Liver (tissue), 3 donors: ENCODE measurements at regions not wholly inside any gene's neighbourhood (a gene's known extent, or its start where the extent isn't known, plus 50 kb on each side); places are given as distances from the start of the nearest gene placed in this dataset.

ENCODE experiments used
- FOXA1 ChIP-seq: IDR thresholded peaks from 2 replicates; pipeline ENCODE4 v1.6.1; 2016; ENCODE audit warnings: antibody characterized with exemption
- GABPA ChIP-seq, 2 donors: IDR thresholded peaks in 1 of 2; conservative IDR thresholded peaks in 1 of 2; 2 replicates each; pipeline ENCODE4 v1.6.1; 2016; ENCODE audit warnings: antibody characterized with exemption in 2 of 2, mild to moderate bottlenecking in 1 of 2, moderate library complexity in 1 of 2
- HNF4G ChIP-seq: IDR thresholded peaks from 2 replicates; pipeline ENCODE4 v1.6.1; 2016; ENCODE audit warnings: antibody characterized with exemption
- JUND ChIP-seq, 2 donors: IDR thresholded peaks; 2 replicates each; pipeline ENCODE4 v1.6.1; 2016; ENCODE audit warnings: antibody characterized with exemption in 2 of 2
- TAF1 ChIP-seq: conservative IDR thresholded peaks from 2 replicates; pipeline ENCODE4 v1.6.1; 2016; ENCODE audit warnings: antibody characterized with exemption, mild to moderate bottlenecking
- YY1 ChIP-seq: IDR thresholded peaks from 2 replicates; pipeline ENCODE4 v1.6.1; 2016; ENCODE audit warnings: antibody characterized with exemption, mild to moderate bottlenecking
- TF ChIP-seq, protein P1 (sequence below): fragments of 150-350 bp; IDR thresholded peaks from 2 replicates; pipeline ENCODE4 v1.5.1; 2017; ENCODE audit warnings: improper control_type of control experiment, low read depth, low read length; ENCODE audit not compliant: missing input control
- TF ChIP-seq, protein P2 (sequence below): IDR thresholded peaks from 2 replicates; pipeline ENCODE4 v1.6.1; 2016; ENCODE audit warnings: antibody characterized with exemption, mild to moderate bottlenecking
- donor health status: healthy.
- donor health status: healthy.

DNA sequence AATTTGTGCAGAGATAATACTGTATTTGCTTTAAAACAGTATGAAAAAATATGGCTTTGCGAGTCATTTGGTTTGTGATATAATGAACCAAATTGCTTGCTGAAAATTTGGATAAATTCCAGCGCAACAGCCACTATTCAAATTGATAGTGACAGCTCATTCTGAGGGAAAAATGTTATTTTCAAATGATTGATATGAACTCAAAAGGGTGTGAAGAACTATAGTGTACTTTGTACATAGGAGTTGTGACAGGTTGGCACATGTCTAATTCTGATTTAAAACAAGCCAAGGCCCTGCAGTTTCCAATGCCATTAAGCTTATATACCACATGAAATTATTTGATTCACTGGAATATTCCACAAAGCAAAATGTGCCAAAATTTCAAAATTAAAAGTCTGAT is 1628.9 kb upstream of the AGA start:
- TF ChIP-seq, protein P1, sequence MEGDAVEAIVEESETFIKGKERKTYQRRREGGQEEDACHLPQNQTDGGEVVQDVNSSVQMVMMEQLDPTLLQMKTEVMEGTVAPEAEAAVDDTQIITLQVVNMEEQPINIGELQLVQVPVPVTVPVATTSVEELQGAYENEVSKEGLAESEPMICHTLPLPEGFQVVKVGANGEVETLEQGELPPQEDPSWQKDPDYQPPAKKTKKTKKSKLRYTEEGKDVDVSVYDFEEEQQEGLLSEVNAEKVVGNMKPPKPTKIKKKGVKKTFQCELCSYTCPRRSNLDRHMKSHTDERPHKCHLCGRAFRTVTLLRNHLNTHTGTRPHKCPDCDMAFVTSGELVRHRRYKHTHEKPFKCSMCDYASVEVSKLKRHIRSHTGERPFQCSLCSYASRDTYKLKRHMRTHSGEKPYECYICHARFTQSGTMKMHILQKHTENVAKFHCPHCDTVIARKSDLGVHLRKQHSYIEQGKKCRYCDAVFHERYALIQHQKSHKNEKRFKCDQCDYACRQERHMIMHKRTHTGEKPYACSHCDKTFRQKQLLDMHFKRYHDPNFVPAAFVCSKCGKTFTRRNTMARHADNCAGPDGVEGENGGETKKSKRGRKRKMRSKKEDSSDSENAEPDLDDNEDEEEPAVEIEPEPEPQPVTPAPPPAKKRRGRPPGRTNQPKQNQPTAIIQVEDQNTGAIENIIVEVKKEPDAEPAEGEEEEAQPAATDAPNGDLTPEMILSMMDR: no peak
- TF ChIP-seq YY1 (no peak), TAF1 (no peak), HNF4G (no peak), FOXA1 (no peak), GABPA (IDR thresholded peaks at IDR 0.05 in 1 of 2, conservative IDR thresholded peaks at IDR 0.05 in 1 of 2) (no peak), JUND (IDR thresholded peaks at IDR 0.05) (no peak)
- TF ChIP-seq, protein P2, sequence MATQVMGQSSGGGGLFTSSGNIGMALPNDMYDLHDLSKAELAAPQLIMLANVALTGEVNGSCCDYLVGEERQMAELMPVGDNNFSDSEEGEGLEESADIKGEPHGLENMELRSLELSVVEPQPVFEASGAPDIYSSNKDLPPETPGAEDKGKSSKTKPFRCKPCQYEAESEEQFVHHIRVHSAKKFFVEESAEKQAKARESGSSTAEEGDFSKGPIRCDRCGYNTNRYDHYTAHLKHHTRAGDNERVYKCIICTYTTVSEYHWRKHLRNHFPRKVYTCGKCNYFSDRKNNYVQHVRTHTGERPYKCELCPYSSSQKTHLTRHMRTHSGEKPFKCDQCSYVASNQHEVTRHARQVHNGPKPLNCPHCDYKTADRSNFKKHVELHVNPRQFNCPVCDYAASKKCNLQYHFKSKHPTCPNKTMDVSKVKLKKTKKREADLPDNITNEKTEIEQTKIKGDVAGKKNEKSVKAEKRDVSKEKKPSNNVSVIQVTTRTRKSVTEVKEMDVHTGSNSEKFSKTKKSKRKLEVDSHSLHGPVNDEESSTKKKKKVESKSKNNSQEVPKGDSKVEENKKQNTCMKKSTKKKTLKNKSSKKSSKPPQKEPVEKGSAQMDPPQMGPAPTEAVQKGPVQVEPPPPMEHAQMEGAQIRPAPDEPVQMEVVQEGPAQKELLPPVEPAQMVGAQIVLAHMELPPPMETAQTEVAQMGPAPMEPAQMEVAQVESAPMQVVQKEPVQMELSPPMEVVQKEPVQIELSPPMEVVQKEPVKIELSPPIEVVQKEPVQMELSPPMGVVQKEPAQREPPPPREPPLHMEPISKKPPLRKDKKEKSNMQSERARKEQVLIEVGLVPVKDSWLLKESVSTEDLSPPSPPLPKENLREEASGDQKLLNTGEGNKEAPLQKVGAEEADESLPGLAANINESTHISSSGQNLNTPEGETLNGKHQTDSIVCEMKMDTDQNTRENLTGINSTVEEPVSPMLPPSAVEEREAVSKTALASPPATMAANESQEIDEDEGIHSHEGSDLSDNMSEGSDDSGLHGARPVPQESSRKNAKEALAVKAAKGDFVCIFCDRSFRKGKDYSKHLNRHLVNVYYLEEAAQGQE: no peak
